Breast epithelium (tissue), 4 donors: ENCODE measurements at regions not wholly inside any gene's neighbourhood (a gene's known extent, or its start where the extent isn't known, plus 50 kb on each side); places are given as distances from the start of the nearest gene placed in this dataset.
"Not testable (repeated sequence)": the region's sequence is repeated elsewhere in the genome, so short reads cannot be mapped to it uniquely, and the experiment has no call there.

Experiments used
- DNase-seq, 2 donors: peaks; one replicate each; pipeline ENCODE4 v3.0.0-alpha.2; 2019; ENCODE audit warnings: low spot score in 2 of 2
- H3K27ac ChIP-seq, 2 donors: fragments of 200-600 bp; sonication (generic) in 1 of 2; one replicate each; pipeline ENCODE4 v1.5.1; 2016 to 2019; ENCODE audit warnings: mild to moderate bottlenecking in 1 of 2
- H3K27me3 ChIP-seq, 2 donors: fragments of 200-600 bp; sonication (generic) in 1 of 2; one replicate each; pipeline versions ENCODE4 v1.5.1 to v1.6.0; 2017 to 2019; ENCODE audit warnings: control low read depth in 1 of 2, mild to moderate bottlenecking in 1 of 2
- H3K36me3 ChIP-seq: fragments of 200-600 bp; one replicate; pipeline ENCODE4 v1.5.1; 2019
- H3K4me1 ChIP-seq, 2 donors: fragments of 200-600 bp; sonication (generic); one replicate each; pipeline ENCODE4 v1.5.1; 2016 to 2019; ENCODE audit warnings: control low read depth in 1 of 2
- H3K4me3 ChIP-seq, 3 donors: fragments of 200-600 bp; sonication (generic); 1 replicate in 2 of 3; 2 replicates in 1 of 3; pipeline ENCODE4 v1.5.1; 2016 to 2019; ENCODE audit warnings: mild to moderate bottlenecking in 3 of 3, moderate library complexity in 2 of 3
- H3K9me3 ChIP-seq, 2 donors: fragments of 200-600 bp; sonication (generic) in 1 of 2; one replicate each; pipeline ENCODE4 v1.5.1; 2016 to 2019; ENCODE audit warnings: control low read depth in 1 of 2
- POLR2A ChIP-seq: fragments of 450-650 bp; IDR thresholded peaks from one replicate; pipeline ENCODE4 v1.6.1; 2016; ENCODE audit warnings: antibody characterized with exemption, mild to moderate bottlenecking, moderate library complexity
- POLR2AphosphoS5 ChIP-seq, 3 donors: sonication (generic); formaldehyde crosslinking; IDR thresholded peaks; one replicate each; pipeline ENCODE4 v1.6.1; 2017; ENCODE audit warnings: antibody characterized with exemption in 3 of 3
- intact Hi-C: fragments of 100-400 bp; cut with DNase I; formaldehyde crosslinking; loops from one replicate; pipeline ENCODE4 v1.15.1; 2023; ENCODE audit warnings: low total_unique reads
- TF ChIP-seq, protein P1 (sequence below), 3 donors: fragments of 450-650 bp; IDR thresholded peaks; one replicate each; pipeline ENCODE4 v1.5.1; 2016 to 2017; ENCODE audit warnings: antibody characterized with exemption in 3 of 3, mild to moderate bottlenecking in 3 of 3, moderate library complexity in 3 of 3

- intact Hi-C loops: no loop called here
- Histone ChIP-seq H3K4me1 (no peaks in the 10 kb centered on the region), H3K4me3 (no peak overlapping the region), H3K27me3 (no peaks in the 10 kb centered on the region), H3K9me3 (no peaks in the 10 kb centered on the region), H3K27ac (no peak overlapping the region), H3K36me3 (no peaks in the 10 kb centered on the region)
- no peak for DNase-seq
- TF ChIP-seq POLR2A (no peak), POLR2AphosphoS5 (IDR thresholded peaks at IDR 0.05) (no peak)
- TF ChIP-seq, protein P1, sequence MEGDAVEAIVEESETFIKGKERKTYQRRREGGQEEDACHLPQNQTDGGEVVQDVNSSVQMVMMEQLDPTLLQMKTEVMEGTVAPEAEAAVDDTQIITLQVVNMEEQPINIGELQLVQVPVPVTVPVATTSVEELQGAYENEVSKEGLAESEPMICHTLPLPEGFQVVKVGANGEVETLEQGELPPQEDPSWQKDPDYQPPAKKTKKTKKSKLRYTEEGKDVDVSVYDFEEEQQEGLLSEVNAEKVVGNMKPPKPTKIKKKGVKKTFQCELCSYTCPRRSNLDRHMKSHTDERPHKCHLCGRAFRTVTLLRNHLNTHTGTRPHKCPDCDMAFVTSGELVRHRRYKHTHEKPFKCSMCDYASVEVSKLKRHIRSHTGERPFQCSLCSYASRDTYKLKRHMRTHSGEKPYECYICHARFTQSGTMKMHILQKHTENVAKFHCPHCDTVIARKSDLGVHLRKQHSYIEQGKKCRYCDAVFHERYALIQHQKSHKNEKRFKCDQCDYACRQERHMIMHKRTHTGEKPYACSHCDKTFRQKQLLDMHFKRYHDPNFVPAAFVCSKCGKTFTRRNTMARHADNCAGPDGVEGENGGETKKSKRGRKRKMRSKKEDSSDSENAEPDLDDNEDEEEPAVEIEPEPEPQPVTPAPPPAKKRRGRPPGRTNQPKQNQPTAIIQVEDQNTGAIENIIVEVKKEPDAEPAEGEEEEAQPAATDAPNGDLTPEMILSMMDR (IDR thresholded peaks at IDR 0.05): no peak
Observed at GRCh38 chr4:60422439-60422838, 777.7 kb upstream of the ADGRL3 start.

- H3K36me3 ChIP-seq, H3K4me3 ChIP-seq, H3K9me3 ChIP-seq, H3K4me1 ChIP-seq, DNase-seq, intact Hi-C loops, H3K27me3 ChIP-seq, H3K27ac ChIP-seq: not testable (repeated sequence)
Observed at GRCh38 chr4:60423573-60424184, 776.4 kb upstream of the ADGRL3 start.

DNA sequence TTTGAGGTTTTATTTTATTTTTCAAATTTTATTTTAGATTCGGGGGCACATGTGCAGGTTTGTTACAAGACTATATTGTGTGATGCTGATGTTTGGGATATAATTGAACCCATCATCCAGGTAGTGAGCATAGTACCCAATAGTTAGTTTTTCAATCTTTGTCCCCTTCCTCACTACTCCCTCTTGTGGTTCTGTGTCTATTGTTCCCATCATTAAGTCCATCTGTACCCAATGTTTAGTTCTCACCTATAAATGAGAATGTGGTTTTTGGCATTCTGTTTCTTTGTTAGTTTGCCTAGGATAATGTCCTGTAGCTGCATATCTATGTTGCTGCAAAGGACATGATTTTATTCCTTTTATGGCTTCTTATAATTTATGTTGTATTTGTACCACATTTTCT, 767.2 kb upstream of the ADGRL3 start:
- Histone ChIP-seq H3K4me1 (no peaks in the 10 kb centered on the region), H3K4me3 (no peak overlapping the region), H3K36me3 (no peaks in the 10 kb centered on the region), H3K27ac (no peak overlapping the region), H3K27me3 (no peaks in the 10 kb centered on the region), H3K9me3 (no peaks in the 10 kb centered on the region)
- DNase-seq: no peak
- TF ChIP-seq, protein P1 (IDR thresholded peaks at IDR 0.05): no peak
- no peak for TF ChIP-seq POLR2AphosphoS5 (IDR thresholded peaks at IDR 0.05)
- TF ChIP-seq POLR2A: no peak
- intact Hi-C loops: no loop called here

DNA sequence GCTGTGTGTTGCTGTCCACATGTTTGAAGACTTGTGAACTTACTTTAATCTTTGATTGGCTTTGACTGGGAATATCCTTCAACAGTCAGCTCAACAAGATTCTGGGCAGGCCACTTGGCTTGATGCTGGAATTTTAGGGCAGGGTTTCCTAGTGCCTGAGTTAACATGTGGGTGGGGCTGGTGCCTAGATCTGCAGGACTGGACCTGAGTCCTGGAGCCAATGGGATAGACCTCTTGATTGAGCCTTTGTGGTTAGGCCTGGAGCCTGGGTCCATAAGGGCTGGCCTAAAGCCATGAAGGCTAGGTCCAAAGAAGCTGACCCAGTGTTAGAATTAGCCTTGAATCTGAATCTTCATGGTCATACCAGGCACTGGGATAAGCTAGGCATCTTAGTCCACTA, 757.1 kb upstream of the ADGRL3 start:
- peaks cover 0 to 11% of the 10 kb centered on the region in 2 donors for H3K9me3 ChIP-seq
- no peaks in the 10 kb centered on the region for H3K27me3 ChIP-seq
- TF ChIP-seq POLR2A: no peak
- TF ChIP-seq, protein P1 (IDR thresholded peaks at IDR 0.05): no peak
- TF ChIP-seq POLR2AphosphoS5 (IDR thresholded peaks at IDR 0.05): no peak
- intact Hi-C loops: no loop called here
- no peaks in the 10 kb centered on the region for H3K36me3 ChIP-seq
- DNase-seq: no peak
- H3K4me1 ChIP-seq: no peaks in the 10 kb centered on the region
- no peak overlapping the region for H3K27ac ChIP-seq
- no peak overlapping the region for H3K4me3 ChIP-seq

GRCh38 chr4:60443796-60444195, 756.3 kb upstream of the ADGRL3 start:
- Histone ChIP-seq H3K27me3 (no peaks in the 10 kb centered on the region), H3K27ac (no peak overlapping the region), H3K9me3 (peaks cover under 1 to 11% of the 10 kb centered on the region in 2 donors), H3K36me3 (no peaks in the 10 kb centered on the region), H3K4me3 (no peak overlapping the region), H3K4me1 (no peaks in the 10 kb centered on the region)
- TF ChIP-seq, protein P1 (IDR thresholded peaks at IDR 0.05): no peak
- TF ChIP-seq POLR2AphosphoS5 (IDR thresholded peaks at IDR 0.05): no peak
- no peak for TF ChIP-seq POLR2A
- intact Hi-C loops: no loop called here
- DNase-seq: no peak

DNA sequence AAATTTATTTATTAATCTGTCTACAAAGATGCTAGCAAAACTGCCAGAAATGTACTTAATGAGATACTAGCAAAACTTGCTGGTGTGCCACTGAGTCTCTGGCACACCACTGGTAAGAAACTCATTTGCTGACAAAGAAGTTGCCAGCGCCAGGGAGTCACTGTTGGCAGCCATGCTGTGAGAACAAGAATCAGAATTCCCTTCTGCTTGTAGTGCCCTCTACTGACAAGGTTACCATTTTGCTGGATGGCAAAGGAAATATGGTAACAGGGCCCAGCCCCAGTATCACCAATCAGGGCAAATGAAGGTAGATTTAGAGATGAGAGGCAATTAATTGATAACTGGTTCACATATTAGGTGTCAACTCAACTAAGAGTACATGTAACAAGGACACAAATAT, 750.1 kb upstream of the ADGRL3 start:
- Histone ChIP-seq H3K4me3 (no peak overlapping the region), H3K27ac (no peak overlapping the region), H3K27me3 (no peaks in the 10 kb centered on the region), H3K4me1 (no peaks in the 10 kb centered on the region), H3K9me3 (peaks cover 0 to 7% of the 10 kb centered on the region in 2 donors), H3K36me3 (no peaks in the 10 kb centered on the region)
- no peak for TF ChIP-seq POLR2A
- TF ChIP-seq, protein P1 (IDR thresholded peaks at IDR 0.05): no peak
- TF ChIP-seq POLR2AphosphoS5 (IDR thresholded peaks at IDR 0.05): no peak
- no peak for DNase-seq
- intact Hi-C loops: no loop called here
